ENCODE measurements at regions not wholly inside any gene's neighbourhood (a gene's known extent, or its start where the extent isn't known, plus 50 kb on each side); places are given as distances from the start of the nearest gene placed in this dataset.

DNA sequence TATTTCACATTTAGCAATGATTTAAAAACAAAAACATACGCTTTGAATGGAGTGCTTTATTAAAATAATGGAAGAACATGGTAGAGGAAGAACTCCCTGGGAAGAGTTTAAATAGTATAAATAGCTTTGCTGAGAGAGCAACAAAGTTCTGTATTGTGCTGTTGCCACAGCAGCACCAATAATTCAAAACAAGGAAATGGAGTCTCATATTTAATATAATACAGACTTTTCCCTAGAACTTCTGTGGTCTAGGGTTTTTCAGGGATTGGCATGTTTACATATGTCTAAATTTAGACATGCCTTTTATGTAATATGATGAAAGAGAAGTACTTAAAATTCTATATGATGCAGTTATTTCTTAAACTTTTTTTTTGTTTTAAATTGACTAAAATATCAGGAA is 217.2 kb upstream of the HDAC9 start:
- TF ChIP-seq CEBPB (IDR thresholded peaks at IDR 0.05) (no peak), EP300 (IDR thresholded peaks at IDR 0.05; ENCODE audit: borderline replicate concordance) (no peak)

DNA sequence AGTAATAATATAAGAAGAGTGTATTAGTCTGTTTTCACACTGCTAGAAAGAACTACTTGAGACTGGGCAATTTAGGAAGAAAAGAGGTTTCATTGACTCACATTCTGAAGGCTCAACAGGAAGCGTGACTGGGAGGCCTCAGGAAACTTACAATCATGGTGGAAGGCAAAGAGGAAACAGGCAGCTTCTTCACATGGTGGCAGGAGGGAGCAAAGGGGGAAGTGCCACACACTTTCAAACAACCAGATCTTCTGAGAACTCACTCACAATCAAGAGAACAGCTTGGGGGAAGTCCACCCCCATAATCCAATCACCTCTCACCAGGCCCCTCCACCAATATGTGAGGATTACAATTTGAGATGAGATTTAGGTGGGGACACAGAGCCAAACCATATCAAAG is 212.5 kb upstream of the HDAC9 start:
- TF ChIP-seq FOXM1 (IDR thresholded peaks at IDR 0.05; ENCODE audit: borderline replicate concordance, low read depth) (no peak), CEBPB (IDR thresholded peaks at IDR 0.05) (no peak), EGR1 (IDR thresholded peaks at IDR 0.05) (no peak)
- TF ChIP-seq, protein P1, sequence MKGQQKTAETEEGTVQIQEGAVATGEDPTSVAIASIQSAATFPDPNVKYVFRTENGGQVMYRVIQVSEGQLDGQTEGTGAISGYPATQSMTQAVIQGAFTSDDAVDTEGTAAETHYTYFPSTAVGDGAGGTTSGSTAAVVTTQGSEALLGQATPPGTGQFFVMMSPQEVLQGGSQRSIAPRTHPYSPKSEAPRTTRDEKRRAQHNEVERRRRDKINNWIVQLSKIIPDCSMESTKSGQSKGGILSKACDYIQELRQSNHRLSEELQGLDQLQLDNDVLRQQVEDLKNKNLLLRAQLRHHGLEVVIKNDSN (IDR thresholded peaks at IDR 0.05), result no peak

DNA sequence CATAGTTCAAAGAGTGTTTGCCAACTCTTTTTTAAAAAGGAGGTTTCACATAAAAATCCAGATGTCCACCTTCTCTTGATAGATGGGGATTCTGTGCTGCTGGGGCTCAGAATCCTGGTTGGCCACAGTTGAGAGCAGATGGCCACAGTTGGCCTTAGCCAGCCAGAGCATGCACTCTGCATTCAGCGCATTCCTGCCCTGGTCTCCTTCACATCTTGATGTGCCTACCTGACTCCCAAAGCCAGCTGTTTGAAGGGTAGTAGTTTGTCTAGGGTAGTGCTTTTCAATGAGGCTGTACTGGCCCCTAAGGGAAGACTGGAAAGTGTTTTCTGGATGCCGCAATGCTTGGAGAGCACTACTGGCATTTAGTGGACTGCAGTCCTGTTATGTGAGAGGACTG is 208.1 kb upstream of the HDAC9 start:
- no peak for TF ChIP-seq YY1 (IDR thresholded peaks at IDR 0.05; ENCODE audit: low read depth)
- no peak for TF ChIP-seq FOXM1 (IDR thresholded peaks at IDR 0.05; ENCODE audit: borderline replicate concordance, low read depth)
- TF ChIP-seq RAD21 (IDR thresholded peaks at IDR 0.05; ENCODE audit: low read depth), result no peak
- no peak for TF ChIP-seq CREB1 (IDR thresholded peaks at IDR 0.05; ENCODE audit: low read depth)
- TF ChIP-seq TEAD4 (IDR thresholded peaks at IDR 0.05), result no peak
- TF ChIP-seq ZBTB7A (IDR thresholded peaks at IDR 0.05; ENCODE audit: low read depth), result no peak
- no peak for TF ChIP-seq EGR1 (IDR thresholded peaks at IDR 0.05)
- TF ChIP-seq, protein P1 (IDR thresholded peaks at IDR 0.05), result no peak
- no peak for TF ChIP-seq TAF1 (IDR thresholded peaks at IDR 0.05; ENCODE audit: low read depth)
- TF ChIP-seq EP300 (IDR thresholded peaks at IDR 0.05; ENCODE audit: borderline replicate concordance), result no peak
- TF ChIP-seq, protein P2, sequence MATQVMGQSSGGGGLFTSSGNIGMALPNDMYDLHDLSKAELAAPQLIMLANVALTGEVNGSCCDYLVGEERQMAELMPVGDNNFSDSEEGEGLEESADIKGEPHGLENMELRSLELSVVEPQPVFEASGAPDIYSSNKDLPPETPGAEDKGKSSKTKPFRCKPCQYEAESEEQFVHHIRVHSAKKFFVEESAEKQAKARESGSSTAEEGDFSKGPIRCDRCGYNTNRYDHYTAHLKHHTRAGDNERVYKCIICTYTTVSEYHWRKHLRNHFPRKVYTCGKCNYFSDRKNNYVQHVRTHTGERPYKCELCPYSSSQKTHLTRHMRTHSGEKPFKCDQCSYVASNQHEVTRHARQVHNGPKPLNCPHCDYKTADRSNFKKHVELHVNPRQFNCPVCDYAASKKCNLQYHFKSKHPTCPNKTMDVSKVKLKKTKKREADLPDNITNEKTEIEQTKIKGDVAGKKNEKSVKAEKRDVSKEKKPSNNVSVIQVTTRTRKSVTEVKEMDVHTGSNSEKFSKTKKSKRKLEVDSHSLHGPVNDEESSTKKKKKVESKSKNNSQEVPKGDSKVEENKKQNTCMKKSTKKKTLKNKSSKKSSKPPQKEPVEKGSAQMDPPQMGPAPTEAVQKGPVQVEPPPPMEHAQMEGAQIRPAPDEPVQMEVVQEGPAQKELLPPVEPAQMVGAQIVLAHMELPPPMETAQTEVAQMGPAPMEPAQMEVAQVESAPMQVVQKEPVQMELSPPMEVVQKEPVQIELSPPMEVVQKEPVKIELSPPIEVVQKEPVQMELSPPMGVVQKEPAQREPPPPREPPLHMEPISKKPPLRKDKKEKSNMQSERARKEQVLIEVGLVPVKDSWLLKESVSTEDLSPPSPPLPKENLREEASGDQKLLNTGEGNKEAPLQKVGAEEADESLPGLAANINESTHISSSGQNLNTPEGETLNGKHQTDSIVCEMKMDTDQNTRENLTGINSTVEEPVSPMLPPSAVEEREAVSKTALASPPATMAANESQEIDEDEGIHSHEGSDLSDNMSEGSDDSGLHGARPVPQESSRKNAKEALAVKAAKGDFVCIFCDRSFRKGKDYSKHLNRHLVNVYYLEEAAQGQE (IDR thresholded peaks at IDR 0.05; ENCODE audit: low read depth), result no peak
- TF ChIP-seq NFIC (IDR thresholded peaks at IDR 0.05), result no peak

DNA sequence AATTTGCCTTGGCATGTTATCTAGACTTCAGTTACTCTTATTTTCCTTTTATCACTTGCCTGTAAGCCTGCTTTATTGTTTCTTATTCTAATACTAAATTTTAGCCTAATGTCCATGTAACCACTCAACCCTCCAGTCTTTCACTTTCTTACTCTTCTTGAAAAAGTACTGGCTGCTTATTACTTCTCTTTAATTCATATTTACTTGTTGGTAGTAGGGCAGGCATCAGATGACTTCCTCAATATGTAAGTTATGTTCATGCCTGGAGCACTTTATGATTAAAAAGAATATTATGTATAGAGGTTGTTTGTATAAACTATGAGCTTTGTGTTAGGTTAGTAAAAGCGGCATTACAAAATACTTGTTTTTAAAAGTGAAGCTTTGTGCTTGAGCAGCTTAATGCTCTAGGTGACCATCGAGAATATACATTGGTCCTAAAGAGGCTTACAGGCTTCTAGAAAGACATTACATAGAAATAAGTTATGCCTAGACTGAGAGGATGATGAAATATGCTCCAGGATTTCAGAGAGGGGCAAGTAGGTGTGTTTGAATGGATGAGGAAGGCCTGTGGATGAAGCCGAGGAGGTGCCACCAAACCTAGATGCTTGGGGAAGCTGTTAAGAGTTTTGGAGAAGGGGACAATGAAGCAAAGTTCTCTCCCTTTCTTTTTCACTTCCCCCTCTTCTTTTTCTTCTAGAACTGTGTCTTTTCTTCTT is 207.1 kb upstream of the HDAC9 start:
- TF ChIP-seq EP300 (IDR thresholded peaks at IDR 0.05; ENCODE audit: borderline replicate concordance) (no peak), FOXM1 (IDR thresholded peaks at IDR 0.05; ENCODE audit: borderline replicate concordance, low read depth) (no peak), ZBTB7A (IDR thresholded peaks at IDR 0.05; ENCODE audit: low read depth) (no peak), TEAD4 (IDR thresholded peaks at IDR 0.05) (no peak), TCF12 (IDR thresholded peaks at IDR 0.05; ENCODE audit: low read depth) (no peak), TAF1 (IDR thresholded peaks at IDR 0.05; ENCODE audit: low read depth) (no peak)
- TF ChIP-seq, protein P3, sequence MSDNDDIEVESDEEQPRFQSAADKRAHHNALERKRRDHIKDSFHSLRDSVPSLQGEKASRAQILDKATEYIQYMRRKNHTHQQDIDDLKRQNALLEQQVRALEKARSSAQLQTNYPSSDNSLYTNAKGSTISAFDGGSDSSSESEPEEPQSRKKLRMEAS (IDR thresholded peaks at IDR 0.05), result no peak

DNA sequence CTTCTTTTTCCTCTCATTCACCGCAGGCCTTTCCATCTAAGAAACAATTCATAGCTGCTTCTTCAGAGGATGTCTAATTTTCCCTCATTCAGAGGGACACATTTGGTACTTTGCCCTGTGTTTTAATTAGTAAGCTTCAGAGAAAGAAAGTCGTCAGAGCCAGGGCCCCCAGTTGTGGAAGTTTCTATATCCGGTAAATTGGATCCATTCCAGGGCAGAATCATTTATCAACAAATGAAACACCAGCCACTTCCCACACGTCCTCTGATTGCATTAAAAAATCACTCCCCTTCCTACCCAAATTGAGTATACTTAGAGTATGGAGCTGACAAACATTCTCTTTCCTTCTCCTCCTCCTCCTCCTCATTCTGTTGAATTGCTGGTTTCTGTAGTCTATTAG is 205.8 kb upstream of the HDAC9 start:
- TF ChIP-seq ZBTB7A (IDR thresholded peaks at IDR 0.05; ENCODE audit: low read depth) (no peak), EP300 (IDR thresholded peaks at IDR 0.05; ENCODE audit: borderline replicate concordance) (no peak), NFIC (IDR thresholded peaks at IDR 0.05) (no peak)

DNA sequence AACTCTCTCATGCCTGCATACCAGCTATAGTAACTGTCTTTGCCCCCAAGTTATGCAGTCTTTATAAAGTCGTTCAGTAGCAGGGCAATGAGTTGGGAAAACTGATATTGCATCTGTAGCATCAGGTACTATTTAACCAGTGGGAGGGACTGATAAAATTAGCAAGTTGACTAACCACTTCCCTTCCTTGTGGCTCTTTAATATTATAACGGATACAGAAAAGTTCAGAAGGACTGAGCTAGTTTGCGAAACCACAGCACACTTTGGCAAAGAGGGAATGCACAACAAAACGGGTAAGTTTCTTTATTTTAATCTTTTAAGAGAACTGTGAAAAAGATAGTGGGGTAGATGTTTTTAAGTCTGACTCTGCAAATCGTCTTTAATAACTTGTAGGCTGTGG is 205.3 kb upstream of the HDAC9 start:
- TF ChIP-seq TAF1 (IDR thresholded peaks at IDR 0.05; ENCODE audit: low read depth), result no peak
- no peak for TF ChIP-seq EP300 (IDR thresholded peaks at IDR 0.05; ENCODE audit: borderline replicate concordance)
- TF ChIP-seq FOXM1 (IDR thresholded peaks at IDR 0.05; ENCODE audit: borderline replicate concordance, low read depth), result no peak
- TF ChIP-seq NFIC (IDR thresholded peaks at IDR 0.05), result no peak
- TF ChIP-seq, protein P3 (IDR thresholded peaks at IDR 0.05), result no peak
- TF ChIP-seq, protein P2 (IDR thresholded peaks at IDR 0.05; ENCODE audit: low read depth), result no peak
- TF ChIP-seq ZBTB7A (IDR thresholded peaks at IDR 0.05; ENCODE audit: low read depth), result no peak
- no peak for TF ChIP-seq CREB1 (IDR thresholded peaks at IDR 0.05; ENCODE audit: low read depth)
- no peak for TF ChIP-seq YY1 (IDR thresholded peaks at IDR 0.05; ENCODE audit: low read depth)
- no peak for TF ChIP-seq CEBPB (IDR thresholded peaks at IDR 0.05)
- TF ChIP-seq, protein P1 (IDR thresholded peaks at IDR 0.05), result no peak
- no peak for TF ChIP-seq RAD21 (IDR thresholded peaks at IDR 0.05; ENCODE audit: low read depth)
- TF ChIP-seq TEAD4 (IDR thresholded peaks at IDR 0.05), result no peak
- no peak for TF ChIP-seq TCF12 (IDR thresholded peaks at IDR 0.05; ENCODE audit: low read depth)
- no peak for TF ChIP-seq EGR1 (IDR thresholded peaks at IDR 0.05)

All from Ishikawa (cell line).